DND-41 (cell line): ENCODE measurements at regions not wholly inside any gene's neighbourhood (a gene's known extent, or its start where the extent isn't known, plus 50 kb on each side); places are given as distances from the start of the nearest gene placed in this dataset.

Source experiments
- ATAC-seq: fragments of 200-7000 bp; cut with Tn5 transposase; 3 replicates; pipeline ENCODE4 v1.9.1; 2021; ENCODE audit warnings: low read depth; ENCODE audit not compliant: insufficient read depth
- DNase-seq: peaks from one replicate; pipeline ENCODE4 v3.0.0-alpha.2; 2020
- H2AFZ ChIP-seq: 2 replicates; pipeline ENCODE4 v1.6.0; 2012; ENCODE audit warnings: low read depth, low read length
- H3K27ac ChIP-seq: 2 replicates; pipeline ENCODE4 v1.5.1; 2012; ENCODE audit warnings: low read length, inconsistent platforms
- H3K27me3 ChIP-seq: fragments of 200-600 bp; sonication (generic); 2 replicates; pipeline ENCODE4 v1.6.0; 2012; ENCODE audit warnings: low read length, mild to moderate bottlenecking, inconsistent platforms; ENCODE audit not compliant: insufficient read depth, poor library complexity
- H3K36me3 ChIP-seq: 2 replicates; pipeline ENCODE4 v1.5.1; 2012; ENCODE audit warnings: low read length, inconsistent platforms; ENCODE audit not compliant: insufficient read depth
- H3K4me1 ChIP-seq: 2 replicates; pipeline ENCODE4 v1.5.1; 2012; ENCODE audit warnings: mild to moderate bottlenecking, low read length; ENCODE audit not compliant: insufficient read depth
- H3K4me2 ChIP-seq: 2 replicates; pipeline ENCODE4 v1.6.0; 2012; ENCODE audit warnings: mild to moderate bottlenecking, moderate library complexity, low read length, inconsistent platforms; ENCODE audit not compliant: insufficient read depth
- H3K4me3 ChIP-seq, 2 experiments: fragments of 200-600 bp in 1 of 2; shearing (Covaris generic) in 1 of 2; 2 replicates each; pipeline ENCODE4 v1.5.1; 2012 to 2016; ENCODE audit warnings: inconsistent platforms in 2 of 2, low read length in 2 of 2, mild to moderate bottlenecking in 2 of 2, low read depth in 1 of 2, moderate library complexity in 1 of 2
- H3K79me2 ChIP-seq: 2 replicates; pipeline ENCODE4 v1.6.0; 2012; ENCODE audit warnings: low read length, inconsistent platforms; ENCODE audit not compliant: insufficient read depth
- H3K9ac ChIP-seq: 2 replicates; pipeline ENCODE4 v1.6.0; 2012; ENCODE audit warnings: low read depth, mild to moderate bottlenecking, inconsistent platforms, low read length, moderate library complexity
- H3K9me3 ChIP-seq: 2 replicates; pipeline ENCODE4 v1.5.1; 2012; ENCODE audit warnings: low read length, moderate library complexity, mild to moderate bottlenecking, inconsistent platforms; ENCODE audit not compliant: insufficient read depth, severe bottlenecking
- H4K20me1 ChIP-seq: 2 replicates; pipeline ENCODE4 v1.6.0; 2012; ENCODE audit warnings: low read length; ENCODE audit not compliant: insufficient read depth
- CTCF ChIP-seq: IDR thresholded peaks from 2 replicates; pipeline ENCODE4 v1.5.1; 2012; ENCODE audit warnings: borderline replicate concordance, low read length, moderate library complexity, mild to moderate bottlenecking; ENCODE audit not compliant: poor library complexity, severe bottlenecking; ENCODE audit errors: extremely low read depth
- EZH2 ChIP-seq: IDR thresholded peaks from 3 replicates; pipeline ENCODE4 v1.6.1; 2012; ENCODE audit warnings: borderline replicate concordance, low read depth, mild to moderate bottlenecking, moderate library complexity, low read length, inconsistent platforms; ENCODE audit not compliant: severe bottlenecking

- no peaks in the 10 kb centered on the region for H3K79me2 ChIP-seq
Observed at GRCh38 chr11:69551963-69552362, 70.5 kb downstream of the LINC01488 start.

GRCh38 chr11:69552951-69553350 lies 71.5 kb downstream of the LINC01488 start:
- TF ChIP-seq EZH2 (no peak), CTCF (no peak)
- Histone ChIP-seq H3K4me1 (no peaks in the 10 kb centered on the region), H2AFZ (no peak overlapping the region), H4K20me1 (peaks cover 3% of the 10 kb centered on the region; the same call in 1 of the 2 replicates), H3K9me3 (peaks cover 2% of the 10 kb centered on the region), H3K27me3 (peaks cover 1% of the 10 kb centered on the region), H3K4me2 (no peak overlapping the region), H3K27ac (no peak overlapping the region), H3K9ac (no peak overlapping the region), H3K36me3 (no peaks in the 10 kb centered on the region), H3K79me2 (no peaks in the 10 kb centered on the region), H3K4me3 (no peak overlapping the region)
- DNase-seq: no peak
- ATAC-seq: no peak

More at GRCh38 chr11:69551963-69552362, 70.5 kb downstream of the LINC01488 start:
- Histone ChIP-seq H2AFZ (no peak overlapping the region), H4K20me1 (peaks cover 3% of the 10 kb centered on the region; the same call in 1 of the 2 replicates), H3K27me3 (no peaks in the 10 kb centered on the region), H3K4me2 (no peak overlapping the region), H3K36me3 (no peaks in the 10 kb centered on the region), H3K4me3 (no peak overlapping the region), H3K9me3 (peaks cover 2% of the 10 kb centered on the region), H3K4me1 (no peaks in the 10 kb centered on the region), H3K27ac (no peak overlapping the region), H3K9ac (no peak overlapping the region)
- DNase-seq (no peak), ATAC-seq (no peak)
- TF ChIP-seq CTCF (no peak), EZH2 (no peak)

- H4K20me1 ChIP-seq: peaks cover 6% of the 10 kb centered on the region; the same call in 1 of the 2 replicates
- H3K4me1 ChIP-seq: peaks cover 5% of the 10 kb centered on the region
- H3K79me2 ChIP-seq: no peaks in the 10 kb centered on the region
- H3K27me3 ChIP-seq: peaks cover 9% of the 10 kb centered on the region
- no peak overlapping the region for H3K4me3 ChIP-seq
- H3K4me2 ChIP-seq: no peak overlapping the region
- no peak for ATAC-seq
- H3K27ac ChIP-seq: no peak overlapping the region
- no peak overlapping the region for H3K9ac ChIP-seq
- peaks cover 2% of the 10 kb centered on the region for H3K9me3 ChIP-seq
- no peaks in the 10 kb centered on the region for H3K36me3 ChIP-seq
- no peak for DNase-seq
- no peak overlapping the region for H2AFZ ChIP-seq
- TF ChIP-seq CTCF: no peak
- no peak for TF ChIP-seq EZH2
Observed at GRCh38 chr11:69553416-69554357, 72.2 kb downstream of the LINC01488 start.
